SK-N-MC (cell line): ENCODE measurements at regions not wholly inside any gene's neighbourhood (a gene's known extent, or its start where the extent isn't known, plus 50 kb on each side); places are given as distances from the start of the nearest gene placed in this dataset.

Experiments
- DNase-seq: peaks from one replicate; pipeline ENCODE4 v3.0.0-alpha.2; 2011; ENCODE audit warnings: low read depth, low spot score
- H3K27ac ChIP-seq: fragments of 200-600 bp; sonication (generic); 2 replicates; pipeline ENCODE4 v1.5.1; 2016; ENCODE audit warnings: mixed run types
- H3K36me3 ChIP-seq: fragments of 200-600 bp; sonication (generic); 2 replicates; pipeline ENCODE4 v1.6.1; 2017; ENCODE audit warnings: antibody characterized with exemption, low read length, mixed read lengths; ENCODE audit not compliant: insufficient read depth
- H3K4me3 ChIP-seq: fragments of 200-600 bp; sonication (generic); 2 replicates; pipeline ENCODE4 v1.5.1; 2016
- H3K9ac ChIP-seq: fragments of 200-600 bp; sonication (generic); 2 replicates; pipeline ENCODE4 v1.8.0; 2017; ENCODE audit warnings: mixed run types, mixed read lengths; ENCODE audit not compliant: insufficient read length
- H3K9me3 ChIP-seq: fragments of 200-600 bp; sonication (generic); 2 replicates; pipeline ENCODE4 v1.6.1; 2017; ENCODE audit warnings: low read depth, mild to moderate bottlenecking, antibody characterized with exemption, low read length, moderate library complexity, mixed read lengths
- EZH2 ChIP-seq: fragments of 200-600 bp; sonication (generic); IDR thresholded peaks from one replicate; pipeline ENCODE4 v1.6.1; 2017; ENCODE audit warnings: antibody characterized with exemption
- FOXP2 ChIP-seq: optimal IDR thresholded peaks from 2 replicates; pipeline ENCODE3; 2011; ENCODE audit warnings: mild to moderate bottlenecking, moderate library complexity; ENCODE audit not compliant: insufficient read depth; ENCODE audit errors: extremely low read length, control extremely low read depth
- POLR2AphosphoS5 ChIP-seq: IDR thresholded peaks from 2 replicates; pipeline ENCODE4 v1.6.1; 2012; ENCODE audit warnings: mild to moderate bottlenecking, low read depth, low read length, borderline replicate concordance

- H3K27ac ChIP-seq: no peak overlapping the region
- peak; percentile 5 for DNase-seq
- no peaks in the 10 kb centered on the region for H3K36me3 ChIP-seq
- no peak overlapping the region for H3K9ac ChIP-seq
- TF ChIP-seq POLR2AphosphoS5 (no peak), FOXP2 (no peak)
- no peak overlapping the region; the same call in 1 of the 2 replicates for H3K4me3 ChIP-seq
- H3K9me3 ChIP-seq: no peaks in the 10 kb centered on the region
Measured at GRCh38 chr11:27839226-27839913, 139.1 kb upstream of the BDNF start.

- Histone ChIP-seq H3K9me3 (no peaks in the 10 kb centered on the region), H3K4me3 (no peak overlapping the region), H3K9ac (no peak overlapping the region), H3K27ac (no peak overlapping the region), H3K36me3 (no peaks in the 10 kb centered on the region)
- no peak for DNase-seq
- no peak for TF ChIP-seq EZH2
- no peak for TF ChIP-seq POLR2AphosphoS5
- TF ChIP-seq FOXP2: no peak
Measured at GRCh38 chr11:27838674-27839073, 138.4 kb upstream of the BDNF start.

- H3K27ac ChIP-seq: no peak overlapping the region
- no peaks in the 10 kb centered on the region for H3K9me3 ChIP-seq
- H3K9ac ChIP-seq: no peak overlapping the region
- no peak for DNase-seq
- no peaks in the 10 kb centered on the region for H3K36me3 ChIP-seq
- H3K4me3 ChIP-seq: no peak overlapping the region
- TF ChIP-seq FOXP2 (no peak), POLR2AphosphoS5 (no peak), EZH2 (no peak)
Measured at GRCh38 chr11:27837895-27838563, 137.8 kb upstream of the BDNF start.

DNA sequence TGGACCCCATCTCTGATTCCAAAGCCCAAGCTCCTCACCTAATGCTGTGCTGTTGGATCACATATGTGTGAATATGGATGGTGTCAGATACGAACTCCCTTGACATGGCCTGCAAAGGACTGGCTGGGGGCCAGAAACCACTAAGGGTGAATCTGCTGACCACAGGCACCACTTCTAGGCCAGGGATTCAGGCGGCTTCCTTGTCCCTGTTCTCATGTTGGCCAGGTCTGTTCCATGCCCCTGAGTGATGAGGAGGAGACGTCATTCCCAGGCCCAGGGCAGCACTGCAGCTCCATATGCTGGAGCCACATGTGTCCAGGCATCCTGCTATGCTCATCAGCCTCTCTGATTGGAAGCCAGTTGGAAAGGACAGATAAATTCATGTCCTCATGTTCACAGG lies 130.0 kb upstream of the BDNF start:
- no peak overlapping the region for H3K9ac ChIP-seq
- no peak overlapping the region for H3K4me3 ChIP-seq
- TF ChIP-seq EZH2 (no peak), FOXP2 (no peak), POLR2AphosphoS5 (no peak)
- no peak overlapping the region for H3K27ac ChIP-seq
- H3K36me3 ChIP-seq: no peaks in the 10 kb centered on the region
- no peaks in the 10 kb centered on the region for H3K9me3 ChIP-seq
- no peak for DNase-seq

DNA sequence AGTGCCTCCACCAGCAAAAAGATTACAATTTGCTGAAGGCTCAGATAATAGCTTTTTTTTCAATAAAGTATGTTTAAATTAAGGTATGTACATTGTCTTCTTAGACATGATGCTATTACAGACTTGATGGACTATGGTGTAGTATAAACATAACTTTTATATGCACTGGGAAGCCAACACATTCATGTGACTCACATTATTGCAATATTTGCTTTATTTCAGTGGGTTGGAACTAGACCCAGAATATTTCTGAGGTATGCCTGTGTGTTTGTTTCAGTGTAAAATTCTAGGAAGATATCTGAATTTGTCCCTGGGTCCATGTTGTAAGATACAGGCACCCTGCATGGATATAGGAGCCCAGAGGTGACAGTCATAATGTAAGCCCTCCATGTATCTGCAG lies 120.0 kb upstream of the BDNF start:
- no peak for TF ChIP-seq FOXP2
- no peak for TF ChIP-seq EZH2
- TF ChIP-seq POLR2AphosphoS5: no peak
- no peaks in the 10 kb centered on the region for H3K36me3 ChIP-seq
- no peak for DNase-seq

DNA sequence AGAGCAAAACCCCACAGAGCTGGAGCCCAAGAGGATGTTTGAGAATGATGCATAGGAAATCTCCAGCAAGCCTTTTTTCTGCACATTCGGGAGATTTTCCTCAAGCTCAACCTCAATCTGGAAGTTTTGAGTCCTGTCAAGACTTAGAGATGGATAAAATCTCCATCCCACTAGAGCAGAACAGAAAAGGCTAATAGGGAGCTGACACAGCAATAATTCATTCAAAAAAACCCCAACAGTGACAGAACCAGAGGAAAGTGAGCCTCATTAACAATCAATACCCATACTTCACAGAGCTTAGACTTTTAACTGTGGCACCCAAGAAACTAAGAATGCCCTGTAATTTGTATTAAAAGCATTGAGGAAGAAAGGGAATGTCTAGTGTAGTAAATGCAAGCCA lies 115.9 kb upstream of the BDNF start:
- Histone ChIP-seq H3K9ac (no peak overlapping the region), H3K4me3 (no peak overlapping the region), H3K9me3 (no peaks in the 10 kb centered on the region), H3K27ac (no peak overlapping the region), H3K36me3 (no peaks in the 10 kb centered on the region)
- no peak for DNase-seq
- no peak for TF ChIP-seq FOXP2
- no peak for TF ChIP-seq EZH2
- TF ChIP-seq POLR2AphosphoS5: no peak

More for the DNA sequence above, 120.0 kb upstream of the BDNF start:
- Histone ChIP-seq H3K9me3 (no peaks in the 10 kb centered on the region), H3K27ac (no peak overlapping the region), H3K4me3 (no peak overlapping the region), H3K9ac (no peak overlapping the region)

- Histone ChIP-seq H3K4me3 (no peak overlapping the region), H3K36me3 (no peaks in the 10 kb centered on the region), H3K9ac (no peak overlapping the region), H3K27ac (no peak overlapping the region), H3K9me3 (no peaks in the 10 kb centered on the region)
- DNase-seq: no peak
- TF ChIP-seq EZH2: no peak
- TF ChIP-seq POLR2AphosphoS5: no peak
- TF ChIP-seq FOXP2: no peak
Measured at GRCh38 chr11:27812341-27812740, 112.1 kb upstream of the BDNF start.

- no peaks in the 10 kb centered on the region for H3K36me3 ChIP-seq
- no peak for DNase-seq
- no peak overlapping the region for H3K4me3 ChIP-seq
- H3K9me3 ChIP-seq: no peaks in the 10 kb centered on the region
- H3K9ac ChIP-seq: no peak overlapping the region
- TF ChIP-seq POLR2AphosphoS5 (no peak), FOXP2 (no peak), EZH2 (no peak)
- H3K27ac ChIP-seq: no peak overlapping the region
Measured at GRCh38 chr11:27807596-27807995, 107.3 kb upstream of the BDNF start.

GRCh38 chr11:27806122-27806521 lies 105.9 kb upstream of the BDNF start:
- no peak overlapping the region for H3K4me3 ChIP-seq
- H3K9ac ChIP-seq: no peak overlapping the region
- no peak for TF ChIP-seq FOXP2
- H3K9me3 ChIP-seq: no peaks in the 10 kb centered on the region
- no peak for DNase-seq
- no peaks in the 10 kb centered on the region for H3K36me3 ChIP-seq
- no peak overlapping the region for H3K27ac ChIP-seq
